ENCODE measurements at regions not wholly inside any gene's neighbourhood (a gene's known extent, or its start where the extent isn't known, plus 50 kb on each side); places are given as distances from the start of the nearest gene placed in this dataset.

- no peak for TF ChIP-seq CTCF (conservative IDR thresholded peaks at IDR 0.05; ENCODE audit: low read depth, low read length)
Observed at GRCh38 chr21:25373126-25374082, 233.9 kb downstream of the MRPL39 start (continued).

All from IMR-90 (cell line).